ENCODE measurements at regions not wholly inside any gene's neighbourhood (a gene's known extent, or its start where the extent isn't known, plus 50 kb on each side); places are given as distances from the start of the nearest gene placed in this dataset.

DNA sequence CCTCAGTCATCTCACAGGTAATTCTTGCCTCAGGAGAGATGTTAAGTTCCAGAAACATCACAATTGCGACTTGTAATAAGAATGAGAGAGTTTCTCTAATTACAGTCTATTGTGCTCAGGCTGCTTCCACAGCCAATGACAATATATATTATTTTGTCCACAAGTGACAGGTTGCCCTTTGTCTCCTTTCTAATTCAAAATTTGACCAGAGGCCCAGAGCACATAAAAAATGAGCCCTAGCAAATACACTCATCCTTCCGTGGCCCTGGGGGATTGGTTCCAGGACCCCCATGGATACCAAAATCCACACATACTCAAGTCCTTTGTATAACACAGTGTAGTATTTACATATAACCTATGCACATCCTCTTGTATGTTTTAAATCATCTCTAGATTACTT lies 88.1 kb upstream of the TMEM170B start:
- CTCF ChIA-PET, result no interaction called here
- no peaks in the 10 kb centered on the region for H4K20me1 ChIP-seq (ENCODE audit: insufficient read depth)
- TF ChIP-seq EP300 (IDR thresholded peaks at IDR 0.05; ENCODE audit: borderline replicate concordance in 1 of 2, low read depth in 1 of 2, low read length in 1 of 2) (no peak), RCOR1 (IDR thresholded peaks at IDR 0.05; ENCODE audit: low read length) (no peak), JUND (IDR thresholded peaks at IDR 0.05) (no peak), TEAD4 (IDR thresholded peaks at IDR 0.05; ENCODE audit: borderline replicate concordance, insufficient read depth) (no peak)
- no peak overlapping the region for H2AFZ ChIP-seq (ENCODE audit: low read depth)
- H3K4me1 ChIP-seq (ENCODE audit: control insufficient read depth in 1 of 2, insufficient read depth in 2 of 2, low read depth in 1 of 2, low read length in 1 of 2), result no peaks in the 10 kb centered on the region; a peak in 2 of 4 replicates
- H3F3A ChIP-seq (replicated peaks; ENCODE audit: insufficient read depth), result no peaks in the 10 kb centered on the region
- H3K36me3 ChIP-seq (replicated peaks in 1 of 2; ENCODE audit: control insufficient read depth in 1 of 2, insufficient read depth in 2 of 2, low read length in 1 of 2), result no peaks in the 10 kb centered on the region
- no peaks in the 10 kb centered on the region for H3K79me2 ChIP-seq (ENCODE audit: insufficient read depth)
- H3K27me3 ChIP-seq (ENCODE audit: insufficient read depth), result no peaks in the 10 kb centered on the region
- H3K27ac ChIP-seq (ENCODE audit: low read depth in 2 of 2, low read length in 1 of 2), result no peak overlapping the region
- H3K4me3 ChIP-seq (ENCODE audit: low read depth in 2 of 2, low read length in 1 of 2), result no peak overlapping the region
- H3K4me2 ChIP-seq, result no peak overlapping the region
- DNase-seq, result no peak
- no peak overlapping the region for H3K9ac ChIP-seq
- 83% methylated on average over 2 of the region's 2 CpGs for WGBS (ENCODE audit: low lambda C conversion rate)
- no peaks in the 10 kb centered on the region; the same call in 1 of the 2 replicates for H3K9me2 ChIP-seq
- POLR2A ChIA-PET, result no interaction called here
- 0 out of 2 replicates have a peak, but pooled peaks cover 9% of the 10 kb centered on the region for H3K9me3 ChIP-seq

DNA sequence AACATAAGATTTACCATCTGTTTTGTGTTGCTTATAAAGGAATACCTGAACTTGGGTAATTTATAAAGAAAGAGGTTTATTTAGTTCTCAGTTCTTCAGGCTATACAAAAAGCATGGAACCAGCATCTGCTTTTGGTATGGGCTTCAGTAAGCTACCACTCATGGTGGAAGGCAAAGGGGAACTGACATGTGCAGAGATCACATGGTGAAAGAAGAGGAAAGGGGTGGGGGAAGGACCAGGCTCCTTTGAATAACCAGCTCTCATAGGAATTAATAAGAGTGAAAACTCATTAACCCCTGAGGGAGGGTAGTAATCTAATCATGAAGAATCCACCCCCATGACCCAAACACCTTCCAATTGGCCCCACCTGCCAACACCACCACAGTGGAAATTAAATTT lies 89.5 kb upstream of the TMEM170B start:
- Histone ChIP-seq H3K36me3 (replicated peaks in 1 of 2; ENCODE audit: control insufficient read depth in 1 of 2, insufficient read depth in 2 of 2, low read length in 1 of 2) (no peaks in the 10 kb centered on the region), H3K9me2 (no peaks in the 10 kb centered on the region; the same call in 1 of the 2 replicates), H3K4me2 (no peak overlapping the region), H3K79me2 (ENCODE audit: insufficient read depth) (no peaks in the 10 kb centered on the region), H3K4me3 (ENCODE audit: low read depth in 2 of 2, low read length in 1 of 2) (no peak overlapping the region), H3K9ac (no peak overlapping the region), H3F3A (replicated peaks; ENCODE audit: insufficient read depth) (no peaks in the 10 kb centered on the region), H4K20me1 (ENCODE audit: insufficient read depth) (no peaks in the 10 kb centered on the region), H3K4me1 (ENCODE audit: control insufficient read depth in 1 of 2, insufficient read depth in 2 of 2, low read depth in 1 of 2, low read length in 1 of 2) (no peaks in the 10 kb centered on the region; a peak in 2 of 4 replicates), H3K27ac (ENCODE audit: low read depth in 2 of 2, low read length in 1 of 2) (no peak overlapping the region), H3K9me3 (0 out of 2 replicates have a peak, but pooled peaks cover 9% of the 10 kb centered on the region), H2AFZ (ENCODE audit: low read depth) (no peak overlapping the region), H3K27me3 (ENCODE audit: insufficient read depth) (no peaks in the 10 kb centered on the region)
- DNase-seq, result no peak
- no peak for TF ChIP-seq RAD21 (IDR thresholded peaks at IDR 0.05; ENCODE audit: low read length)
- ChIA-PET POLR2A (no interaction called here), CTCF (interaction anchor here (0.7 kb wide), 1 partner anchor 11 kb away, joined by 3 read pairs; no protein-coding TSS in a partner anchor)

- H3K9me3 ChIP-seq, result 0 out of 2 replicates have a peak, but pooled peaks cover 9% of the 10 kb centered on the region
- H3K27me3 ChIP-seq (ENCODE audit: insufficient read depth), result no peaks in the 10 kb centered on the region
- H3K4me1 ChIP-seq (ENCODE audit: control insufficient read depth in 1 of 2, insufficient read depth in 2 of 2, low read depth in 1 of 2, low read length in 1 of 2), result no peaks in the 10 kb centered on the region; a peak in 2 of 4 replicates
- no peak overlapping the region for H3K4me2 ChIP-seq
- H3K79me2 ChIP-seq (ENCODE audit: insufficient read depth), result no peaks in the 10 kb centered on the region
- ChIA-PET POLR2A (no interaction called here), CTCF (interaction anchor here (0.7 kb wide), 1 partner anchor 12 kb away, joined by 3 read pairs; no protein-coding TSS in a partner anchor)
- no peak overlapping the region for H3K9ac ChIP-seq
- no peaks in the 10 kb centered on the region for H3F3A ChIP-seq (replicated peaks; ENCODE audit: insufficient read depth)
- DNase-seq, result no peak
- no peaks in the 10 kb centered on the region for H3K36me3 ChIP-seq (replicated peaks in 1 of 2; ENCODE audit: control insufficient read depth in 1 of 2, insufficient read depth in 2 of 2, low read length in 1 of 2)
- TF ChIP-seq IRF3 (IDR thresholded peaks at IDR 0.05; ENCODE audit: low read depth, low read length) (no peak), NFIC (IDR thresholded peaks at IDR 0.05; ENCODE audit: borderline replicate concordance) (no peak), TEAD4 (IDR thresholded peaks at IDR 0.05; ENCODE audit: borderline replicate concordance, insufficient read depth) (no peak), SIN3A (IDR thresholded peaks at IDR 0.05; ENCODE audit: borderline replicate concordance, low read depth, low read length) (no peak), FOXJ3 (CRISPR knock-in tag; IDR thresholded peaks at IDR 0.05) (no peak), TAF1 (IDR thresholded peaks at IDR 0.05; ENCODE audit: borderline replicate concordance, low read depth, low read length) (no peak), POLR2AphosphoS5 (IDR thresholded peaks at IDR 0.05; ENCODE audit: low read depth, low read length) (no peak), YY1 (IDR thresholded peaks at IDR 0.05; ENCODE audit: low read depth) (no peak)
- TF ChIP-seq, protein P1, sequence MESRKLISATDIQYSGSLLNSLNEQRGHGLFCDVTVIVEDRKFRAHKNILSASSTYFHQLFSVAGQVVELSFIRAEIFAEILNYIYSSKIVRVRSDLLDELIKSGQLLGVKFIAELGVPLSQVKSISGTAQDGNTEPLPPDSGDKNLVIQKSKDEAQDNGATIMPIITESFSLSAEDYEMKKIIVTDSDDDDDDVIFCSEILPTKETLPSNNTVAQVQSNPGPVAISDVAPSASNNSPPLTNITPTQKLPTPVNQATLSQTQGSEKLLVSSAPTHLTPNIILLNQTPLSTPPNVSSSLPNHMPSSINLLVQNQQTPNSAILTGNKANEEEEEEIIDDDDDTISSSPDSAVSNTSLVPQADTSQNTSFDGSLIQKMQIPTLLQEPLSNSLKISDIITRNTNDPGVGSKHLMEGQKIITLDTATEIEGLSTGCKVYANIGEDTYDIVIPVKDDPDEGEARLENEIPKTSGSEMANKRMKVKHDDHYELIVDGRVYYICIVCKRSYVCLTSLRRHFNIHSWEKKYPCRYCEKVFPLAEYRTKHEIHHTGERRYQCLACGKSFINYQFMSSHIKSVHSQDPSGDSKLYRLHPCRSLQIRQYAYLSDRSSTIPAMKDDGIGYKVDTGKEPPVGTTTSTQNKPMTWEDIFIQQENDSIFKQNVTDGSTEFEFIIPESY (IDR thresholded peaks at IDR 0.05; ENCODE audit: borderline replicate concordance, low read depth), result no peak
- TF ChIP-seq, protein P2, sequence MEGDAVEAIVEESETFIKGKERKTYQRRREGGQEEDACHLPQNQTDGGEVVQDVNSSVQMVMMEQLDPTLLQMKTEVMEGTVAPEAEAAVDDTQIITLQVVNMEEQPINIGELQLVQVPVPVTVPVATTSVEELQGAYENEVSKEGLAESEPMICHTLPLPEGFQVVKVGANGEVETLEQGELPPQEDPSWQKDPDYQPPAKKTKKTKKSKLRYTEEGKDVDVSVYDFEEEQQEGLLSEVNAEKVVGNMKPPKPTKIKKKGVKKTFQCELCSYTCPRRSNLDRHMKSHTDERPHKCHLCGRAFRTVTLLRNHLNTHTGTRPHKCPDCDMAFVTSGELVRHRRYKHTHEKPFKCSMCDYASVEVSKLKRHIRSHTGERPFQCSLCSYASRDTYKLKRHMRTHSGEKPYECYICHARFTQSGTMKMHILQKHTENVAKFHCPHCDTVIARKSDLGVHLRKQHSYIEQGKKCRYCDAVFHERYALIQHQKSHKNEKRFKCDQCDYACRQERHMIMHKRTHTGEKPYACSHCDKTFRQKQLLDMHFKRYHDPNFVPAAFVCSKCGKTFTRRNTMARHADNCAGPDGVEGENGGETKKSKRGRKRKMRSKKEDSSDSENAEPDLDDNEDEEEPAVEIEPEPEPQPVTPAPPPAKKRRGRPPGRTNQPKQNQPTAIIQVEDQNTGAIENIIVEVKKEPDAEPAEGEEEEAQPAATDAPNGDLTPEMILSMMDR (IDR thresholded peaks at IDR 0.05), result no peak
- H3K4me3 ChIP-seq (ENCODE audit: low read depth in 2 of 2, low read length in 1 of 2), result no peak overlapping the region
- H4K20me1 ChIP-seq (ENCODE audit: insufficient read depth), result no peaks in the 10 kb centered on the region
- H3K9me2 ChIP-seq, result no peaks in the 10 kb centered on the region; the same call in 1 of the 2 replicates
- no peak overlapping the region for H2AFZ ChIP-seq (ENCODE audit: low read depth)
- no peak overlapping the region for H3K27ac ChIP-seq (ENCODE audit: low read depth in 2 of 2, low read length in 1 of 2)
- 93% methylated on average over 1 of the region's 1 CpG for WGBS (ENCODE audit: low lambda C conversion rate)
Observed at GRCh38 chr6:11447265-11447664, 90.3 kb upstream of the TMEM170B start.
